ENCODE measurements at regions not wholly inside any gene's neighbourhood (a gene's known extent, or its start where the extent isn't known, plus 50 kb on each side); places are given as distances from the start of the nearest gene placed in this dataset.

DNA sequence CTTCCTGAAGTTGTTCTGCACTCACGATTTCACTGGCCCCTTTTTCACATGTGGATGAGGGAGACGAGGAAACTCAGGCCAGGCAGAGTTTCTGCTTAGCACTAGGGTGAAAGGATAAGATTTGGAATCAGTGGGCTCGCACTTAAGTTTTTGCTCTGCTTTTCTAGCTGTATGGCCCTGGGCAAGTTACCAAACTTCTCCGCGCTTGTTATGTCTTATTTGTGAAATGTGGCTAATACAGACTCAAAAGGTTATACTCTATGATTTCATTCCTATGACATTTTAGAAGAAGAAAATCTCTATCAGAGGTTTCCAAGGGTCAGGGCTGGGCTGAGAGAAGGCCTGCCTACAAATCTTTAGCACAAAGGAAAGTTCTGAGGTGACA is 191.9 kb upstream of the LRIG1 start:
- in situ Hi-C loops (cut with MboI; ENCODE audit: low sequenced_read_pairs, unreplicated experiment), result no loop called here
- DNase-seq (ENCODE audit: low spot score), result no peak
- no peak for TF ChIP-seq CTCF (IDR thresholded peaks at IDR 0.05; ENCODE audit: borderline replicate concordance, control extremely low read depth, extremely low read depth, insufficient read depth, missing control alignments)

DNA sequence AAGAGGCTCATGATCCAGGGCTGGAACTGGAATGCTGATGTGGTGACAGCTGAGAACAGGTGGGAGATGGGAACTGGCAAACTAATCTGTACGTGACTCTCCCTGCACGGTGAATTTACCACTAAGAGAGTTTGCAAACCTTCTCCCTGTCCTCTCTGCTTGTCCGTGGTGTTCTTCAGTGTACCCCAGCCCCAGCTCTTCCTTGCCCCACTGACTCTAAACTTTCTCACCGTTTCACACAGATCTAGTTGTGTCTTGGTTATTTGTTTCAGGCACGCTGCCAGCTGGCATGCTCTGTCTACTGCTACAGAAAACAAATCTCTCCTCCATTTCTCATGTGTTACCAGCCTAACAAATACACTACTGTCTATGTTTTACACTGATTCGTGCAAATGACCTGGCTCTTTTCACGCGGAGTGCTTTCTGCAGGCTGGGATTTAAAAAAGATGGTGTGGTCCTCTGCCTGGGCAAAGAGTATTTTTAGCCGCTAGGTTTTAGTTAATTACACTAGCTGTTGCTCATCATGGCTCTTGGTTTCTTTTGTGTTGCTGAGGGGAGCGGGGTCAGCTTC is 192.7 kb upstream of the LRIG1 start:
- no peak for TF ChIP-seq CTCF (IDR thresholded peaks at IDR 0.05; ENCODE audit: borderline replicate concordance, control extremely low read depth, extremely low read depth, insufficient read depth, missing control alignments)
- in situ Hi-C loops (cut with MboI; ENCODE audit: low sequenced_read_pairs, unreplicated experiment), result no loop called here
- no peak for DNase-seq (ENCODE audit: low spot score)

DNA sequence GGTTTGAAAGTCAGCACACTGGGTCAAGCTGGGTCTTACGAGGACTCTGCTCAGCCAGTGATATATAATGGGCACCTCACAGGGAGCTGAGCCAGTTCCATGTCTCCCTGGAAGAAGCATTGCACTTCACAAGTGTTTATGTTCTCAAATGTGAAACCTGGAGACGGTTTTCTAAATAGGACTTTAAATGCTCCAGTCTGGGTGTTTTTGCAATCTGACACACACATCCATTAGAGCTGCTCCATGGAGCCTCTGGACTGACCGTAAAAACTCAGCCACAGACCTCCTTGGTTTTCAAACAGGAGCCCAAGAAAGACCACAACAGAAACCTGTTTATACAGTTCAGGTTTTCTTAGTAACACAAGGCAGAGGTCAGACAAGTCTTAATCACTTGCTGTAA is 201.3 kb upstream of the LRIG1 start:
- TF ChIP-seq CTCF (IDR thresholded peaks at IDR 0.05; ENCODE audit: borderline replicate concordance, control extremely low read depth, extremely low read depth, insufficient read depth, missing control alignments), result no peak
- in situ Hi-C loops (cut with MboI; ENCODE audit: low sequenced_read_pairs, unreplicated experiment), result no loop called here
- no peak for DNase-seq (ENCODE audit: low spot score)

GRCh38 chr3:66703501-66703900 is 202.7 kb upstream of the LRIG1 start:
- in situ Hi-C loops (cut with MboI; ENCODE audit: low sequenced_read_pairs, unreplicated experiment), result no loop called here
- TF ChIP-seq CTCF (IDR thresholded peaks at IDR 0.05; ENCODE audit: borderline replicate concordance, control extremely low read depth, extremely low read depth, insufficient read depth, missing control alignments), result no peak
- DNase-seq (ENCODE audit: low spot score), result no peak

DNA sequence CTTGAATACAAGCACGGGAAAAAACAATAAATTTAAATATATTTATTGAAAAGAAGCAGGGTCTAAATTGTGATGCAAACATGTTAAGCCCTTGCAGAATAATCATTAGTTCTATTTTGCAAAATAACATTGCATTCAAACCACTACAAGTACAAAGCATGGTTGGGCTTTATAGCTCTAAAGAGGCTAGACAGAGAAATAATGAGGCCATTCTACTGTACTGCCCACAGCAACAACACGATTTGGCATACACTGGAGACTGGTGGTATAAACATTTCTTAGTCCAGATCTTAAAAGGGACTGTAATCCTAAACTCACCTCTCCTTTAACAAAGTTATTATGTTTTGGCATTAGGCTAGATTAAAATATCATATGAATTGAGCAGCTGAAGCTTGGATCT is 204.3 kb upstream of the LRIG1 start:
- in situ Hi-C loops (cut with MboI; ENCODE audit: low sequenced_read_pairs, unreplicated experiment), result no loop called here
- no peak for TF ChIP-seq CTCF (IDR thresholded peaks at IDR 0.05; ENCODE audit: borderline replicate concordance, control extremely low read depth, extremely low read depth, insufficient read depth, missing control alignments)
- no peak for DNase-seq (ENCODE audit: low spot score)

- in situ Hi-C loops (cut with MboI; ENCODE audit: low sequenced_read_pairs, unreplicated experiment), result no loop called here
- no peak for TF ChIP-seq CTCF (IDR thresholded peaks at IDR 0.05; ENCODE audit: borderline replicate concordance, control extremely low read depth, extremely low read depth, insufficient read depth, missing control alignments)
- DNase-seq (ENCODE audit: low spot score), result no peak
Observed at GRCh38 chr3:66706890-66707289, 206.1 kb upstream of the LRIG1 start.

GRCh38 chr3:66709532-66709931 is 208.7 kb upstream of the LRIG1 start:
- DNase-seq (ENCODE audit: low spot score), result no peak
- in situ Hi-C loops (cut with MboI; ENCODE audit: low sequenced_read_pairs, unreplicated experiment), result no loop called here
- no peak for TF ChIP-seq CTCF (IDR thresholded peaks at IDR 0.05; ENCODE audit: borderline replicate concordance, control extremely low read depth, extremely low read depth, insufficient read depth, missing control alignments)

Measured in GM13976 (cell line).